Activated CD8-positive, alpha-beta T cell treated with anti-CD3 and anti-CD28 coated beads, Interleukin-2, amount 10 ng/mL, durations not matched to agents 7 days and 5 days (primary cell): ENCODE measurements at regions not wholly inside any gene's neighbourhood (a gene's known extent, or its start where the extent isn't known, plus 50 kb on each side); places are given as distances from the start of the nearest gene placed in this dataset.
"Not testable (repeated sequence)": the region's sequence is repeated elsewhere in the genome, so short reads cannot be mapped to it uniquely, and the experiment has no call there.

Experiments used
- ATAC-seq: fragments of 150-1000 bp; cut with Tn5 transposase; one replicate; pipeline ENCODE4 v1.10.0; 2021; ENCODE audit warnings: moderate library complexity
- CTCF ChIA-PET: fragments of 350-600 bp; sonication (Branson Sonifier 250); formaldehyde crosslinking; loops from one replicate; lab custom pipeline; 2021; ENCODE audit warnings: antibody characterized with exemption; lab: Charles Lee
- POLR2A ChIA-PET: fragments of 350-600 bp; sonication (Branson Sonifier 250); formaldehyde crosslinking; loops from one replicate; lab custom pipeline; 2021; ENCODE audit warnings: antibody characterized with exemption; lab: Charles Lee
- DNase-seq: peaks from one replicate; pipeline ENCODE4 v3.0.0-alpha.2; 2020
- H3K27ac Mint-ChIP-seq: one replicate; pipeline ENCODE4 v1.8.0; 2021; ENCODE audit warnings: mild to moderate bottlenecking, mixed read lengths
- H3K27me3 Mint-ChIP-seq: one replicate; pipeline ENCODE4 v1.8.0; 2021; ENCODE audit warnings: low read depth, mixed read lengths
- H3K36me3 Mint-ChIP-seq: one replicate; pipeline ENCODE4 v1.8.0; 2021; ENCODE audit warnings: low read depth, mixed read lengths
- H3K4me1 Mint-ChIP-seq: one replicate; pipeline ENCODE4 v1.8.0; 2021; ENCODE audit warnings: low read depth, mixed read lengths
- H3K4me3 Mint-ChIP-seq: one replicate; pipeline ENCODE4 v1.8.0; 2021; ENCODE audit warnings: mild to moderate bottlenecking, mixed read lengths
- H3K9me3 Mint-ChIP-seq: one replicate; pipeline ENCODE4 v1.8.0; 2022; ENCODE audit warnings: mixed read lengths; ENCODE audit not compliant: insufficient read depth

- Mint-ChIP-seq H3K36me3 (no peaks in the 10 kb centered on the region), H3K27ac (no peak overlapping the region), H3K27me3 (no peaks in the 10 kb centered on the region), H3K9me3 (no peaks in the 10 kb centered on the region), H3K4me3 (no peak overlapping the region), H3K4me1 (no peaks in the 10 kb centered on the region)
- ATAC-seq = no peak
- POLR2A ChIA-PET = interaction anchor here (0.6 kb wide), 2 partner anchors 234 to 887 kb away, joined by 3 read pairs; no protein-coding TSS in a partner anchor
- no peak for DNase-seq
- CTCF ChIA-PET = interaction anchor here (1.2 kb wide), 1 partner anchor 16 kb away, joined by 3 read pairs; no protein-coding TSS in a partner anchor
Observed at GRCh38 chr5:143636931-143637528, 174.9 kb upstream of the HMHB1 start.

- Mint-ChIP-seq H3K27ac (no peak overlapping the region), H3K4me3 (no peak overlapping the region), H3K27me3 (no peaks in the 10 kb centered on the region), H3K9me3 (no peaks in the 10 kb centered on the region), H3K36me3 (no peaks in the 10 kb centered on the region), H3K4me1 (no peaks in the 10 kb centered on the region)
- ATAC-seq (no peak), DNase-seq (no peak)
- CTCF ChIA-PET = no interaction called here
- POLR2A ChIA-PET = no interaction called here
Observed at GRCh38 chr5:143635888-143636287, 176.1 kb upstream of the HMHB1 start.

GRCh38 chr5:143635146-143635752 lies 176.7 kb upstream of the HMHB1 start:
- no peaks in the 10 kb centered on the region for H3K27me3 Mint-ChIP-seq

GRCh38 chr5:143634689-143635088 lies 177.3 kb upstream of the HMHB1 start:
- CTCF ChIA-PET = no interaction called here
- no peaks in the 10 kb centered on the region for H3K27me3 Mint-ChIP-seq
- POLR2A ChIA-PET = no interaction called here
- ATAC-seq (no peak), DNase-seq (no peak)
- peaks cover 3% of the 10 kb centered on the region for H3K4me1 Mint-ChIP-seq
- H3K4me3 Mint-ChIP-seq = no peak overlapping the region
- H3K27ac Mint-ChIP-seq = no peak overlapping the region
- H3K9me3 Mint-ChIP-seq = no peaks in the 10 kb centered on the region
- H3K36me3 Mint-ChIP-seq = no peaks in the 10 kb centered on the region

More at GRCh38 chr5:143635146-143635752, 176.7 kb upstream of the HMHB1 start:
- Mint-ChIP-seq H3K4me3 (no peak overlapping the region), H3K4me1 (no peaks in the 10 kb centered on the region), H3K9me3 (no peaks in the 10 kb centered on the region), H3K27ac (no peak overlapping the region), H3K36me3 (no peaks in the 10 kb centered on the region)
- ChIA-PET POLR2A (no interaction called here), CTCF (no interaction called here)
- DNase-seq (no peak), ATAC-seq (no peak)

GRCh38 chr5:143629871-143630659 lies 181.9 kb upstream of the HMHB1 start:
- POLR2A ChIA-PET = no interaction called here
- DNase-seq (no peak), ATAC-seq (no peak)
- Mint-ChIP-seq H3K9me3 (no peaks in the 10 kb centered on the region), H3K27me3 (peaks cover 3% of the 10 kb centered on the region), H3K36me3 (no peaks in the 10 kb centered on the region), H3K4me1 (peaks cover 4% of the 10 kb centered on the region), H3K27ac (no peak overlapping the region), H3K4me3 (no peak overlapping the region)
- CTCF ChIA-PET = interaction anchor here (1.3 kb wide), 1 partner anchor 12 kb away, joined by 4 read pairs; no protein-coding TSS in a partner anchor

GRCh38 chr5:143625048-143625447 lies 186.9 kb upstream of the HMHB1 start:
- CTCF ChIA-PET = interaction anchor here (1.1 kb wide), 1 partner anchor 20 kb away, joined by 3 read pairs; no protein-coding TSS in a partner anchor
- H3K9me3 Mint-ChIP-seq, H3K4me3 Mint-ChIP-seq, DNase-seq, H3K27me3 Mint-ChIP-seq, POLR2A ChIA-PET, H3K27ac Mint-ChIP-seq, H3K4me1 Mint-ChIP-seq, ATAC-seq, H3K36me3 Mint-ChIP-seq: not testable (repeated sequence)

- ATAC-seq (no peak), DNase-seq (no peak)
- no peak overlapping the region for H3K4me3 Mint-ChIP-seq
- ChIA-PET CTCF (interaction anchor here (1.1 kb wide), 1 partner anchor 19 kb away, joined by 3 read pairs; no protein-coding TSS in a partner anchor), POLR2A (interaction anchor here (0.7 kb wide), 1 partner anchor 166 kb away, joined by 4 read pairs; no protein-coding TSS in a partner anchor)
- no peaks in the 10 kb centered on the region for H3K36me3 Mint-ChIP-seq
- no peaks in the 10 kb centered on the region for H3K4me1 Mint-ChIP-seq
- peaks cover 3% of the 10 kb centered on the region for H3K27me3 Mint-ChIP-seq
- no peaks in the 10 kb centered on the region for H3K9me3 Mint-ChIP-seq
- H3K27ac Mint-ChIP-seq = no peak overlapping the region
Observed at GRCh38 chr5:143624465-143624864, 187.5 kb upstream of the HMHB1 start.

- Mint-ChIP-seq H3K27ac (no peak overlapping the region), H3K4me1 (no peaks in the 10 kb centered on the region), H3K4me3 (no peak overlapping the region), H3K27me3 (peaks cover 4% of the 10 kb centered on the region), H3K9me3 (no peaks in the 10 kb centered on the region), H3K36me3 (no peaks in the 10 kb centered on the region)
- no peak for DNase-seq
- CTCF ChIA-PET = no interaction called here
- ATAC-seq = no peak
- POLR2A ChIA-PET = no interaction called here
Observed at GRCh38 chr5:143619040-143619439, 192.9 kb upstream of the HMHB1 start.

GRCh38 chr5:143618141-143618540 lies 193.8 kb upstream of the HMHB1 start:
- Mint-ChIP-seq H3K4me3 (no peak overlapping the region), H3K27me3 (peaks cover 4% of the 10 kb centered on the region), H3K27ac (no peak overlapping the region), H3K4me1 (no peaks in the 10 kb centered on the region), H3K9me3 (no peaks in the 10 kb centered on the region), H3K36me3 (no peaks in the 10 kb centered on the region)
- CTCF ChIA-PET = interaction anchor here (1.2 kb wide), 1 partner anchor 11 kb away, joined by 4 read pairs; no protein-coding TSS in a partner anchor
- DNase-seq = no peak
- POLR2A ChIA-PET = no interaction called here
- ATAC-seq = no peak

GRCh38 chr5:143614831-143615230 lies 197.1 kb upstream of the HMHB1 start:
- Mint-ChIP-seq H3K4me1 (no peaks in the 10 kb centered on the region), H3K27ac (no peak overlapping the region), H3K36me3 (no peaks in the 10 kb centered on the region), H3K27me3 (peaks cover 13% of the 10 kb centered on the region), H3K9me3 (no peaks in the 10 kb centered on the region), H3K4me3 (no peak overlapping the region)
- DNase-seq (no peak), ATAC-seq (no peak)
- CTCF ChIA-PET = no interaction called here
- POLR2A ChIA-PET = no interaction called here

- DNase-seq (no peak), ATAC-seq (no peak)
- H3K4me3 Mint-ChIP-seq = no peak overlapping the region
- H3K27ac Mint-ChIP-seq = no peak overlapping the region
- H3K9me3 Mint-ChIP-seq = peaks cover under 1% of the 10 kb centered on the region
- ChIA-PET POLR2A (no interaction called here), CTCF (no interaction called here)
- H3K4me1 Mint-ChIP-seq = no peaks in the 10 kb centered on the region
- H3K27me3 Mint-ChIP-seq = peaks cover 20% of the 10 kb centered on the region
- peaks cover 6% of the 10 kb centered on the region for H3K36me3 Mint-ChIP-seq
Observed at GRCh38 chr5:143613329-143613728, 198.6 kb upstream of the HMHB1 start.

- Mint-ChIP-seq H3K4me3 (no peak overlapping the region), H3K27ac (no peak overlapping the region), H3K4me1 (peaks cover 8% of the 10 kb centered on the region), H3K9me3 (peaks cover 8% of the 10 kb centered on the region), H3K36me3 (peaks cover 19% of the 10 kb centered on the region), H3K27me3 (peaks cover 17% of the 10 kb centered on the region)
- no peak for DNase-seq
- CTCF ChIA-PET = no interaction called here
- POLR2A ChIA-PET = no interaction called here
- no peak for ATAC-seq
Observed at GRCh38 chr5:143610946-143611345, 201.0 kb upstream of the HMHB1 start.
